DMS 273 (cell line): ENCODE measurements at regions not wholly inside any gene's neighbourhood (a gene's known extent, or its start where the extent isn't known, plus 50 kb on each side); places are given as distances from the start of the nearest gene placed in this dataset.
"Not testable (repeated sequence)": the region's sequence is repeated elsewhere in the genome, so short reads cannot be mapped to it uniquely, and the experiment has no call there.

Experiments used
- DNase-seq: peaks from one replicate; lab custom pipeline; 2025; ENCODE audit not compliant: unreplicated experiment; lab: John Stamatoyannopoulos, UW

DNA sequence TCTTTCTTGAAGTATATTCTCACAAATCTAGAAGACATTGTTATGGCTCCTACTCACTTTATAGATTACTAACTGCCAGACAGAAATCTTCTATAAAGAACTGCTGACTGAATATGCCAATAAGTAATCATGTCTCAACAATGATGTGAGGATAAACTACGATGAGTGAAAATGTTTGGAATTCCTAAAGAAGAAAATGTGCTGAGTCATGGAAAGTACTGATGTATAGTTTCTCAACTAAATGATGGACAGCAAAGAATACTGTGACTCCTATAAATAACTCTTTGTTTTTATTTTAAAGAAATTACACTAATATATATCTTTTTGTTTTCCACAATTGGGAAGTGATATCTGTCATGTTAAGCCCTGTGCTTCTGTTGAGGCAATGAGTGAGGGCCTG lies 232.9 kb downstream of the LNPK start:
- no peak for DNase-seq

DNA sequence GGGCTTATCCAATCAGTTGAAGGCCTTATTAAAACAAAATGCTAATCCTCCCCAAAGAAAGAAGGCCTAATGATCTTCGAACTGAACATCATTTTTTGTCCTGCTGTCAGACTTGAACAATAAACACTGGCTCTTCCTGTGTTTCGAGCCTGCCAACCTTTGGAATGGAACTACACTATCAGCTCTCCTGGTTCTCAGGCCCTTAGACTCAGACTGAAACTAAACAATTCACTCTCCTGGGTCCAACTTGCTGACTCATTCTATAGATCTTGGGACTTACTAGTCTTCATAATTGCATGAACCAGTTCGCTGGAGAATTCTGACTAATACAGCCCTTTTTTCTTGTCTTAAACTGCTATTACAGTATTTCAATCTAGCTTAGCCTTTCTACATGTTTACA lies 235.2 kb downstream of the LNPK start:
- DNase-seq = no peak

DNA sequence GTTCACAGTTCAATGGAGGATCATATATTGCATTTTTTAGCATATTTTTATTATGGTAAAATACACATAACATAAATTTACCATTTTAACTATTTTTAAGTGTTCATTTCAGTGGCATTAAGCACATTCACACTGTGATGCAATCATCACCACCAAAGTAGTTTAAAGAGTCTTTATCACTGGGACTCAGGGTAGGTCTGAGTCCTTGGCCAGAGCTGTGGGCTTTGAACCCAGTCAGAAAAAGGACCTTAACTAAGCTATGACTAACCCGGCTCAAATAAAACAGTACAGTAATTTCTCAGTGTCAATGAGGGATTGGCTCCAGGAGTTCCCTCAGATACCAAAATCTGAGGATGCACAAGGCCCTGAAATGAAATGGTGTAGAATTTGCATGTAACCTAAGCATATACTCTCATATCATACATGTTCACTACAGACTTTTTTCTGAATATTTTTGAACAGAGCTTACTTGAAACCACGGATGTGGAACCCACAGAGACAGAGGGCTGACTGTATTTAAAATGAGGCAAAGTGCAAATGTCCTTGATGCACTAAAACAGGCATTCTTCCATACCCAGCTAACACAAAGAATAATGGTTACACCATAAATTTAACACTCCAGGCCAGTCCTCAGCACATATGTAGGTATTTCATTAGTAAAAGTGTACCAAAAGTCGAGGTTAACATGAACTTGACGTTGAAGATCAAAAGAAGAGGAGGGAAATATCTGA lies 246.2 kb downstream of the LNPK start:
- DNase-seq = no peak

DNA sequence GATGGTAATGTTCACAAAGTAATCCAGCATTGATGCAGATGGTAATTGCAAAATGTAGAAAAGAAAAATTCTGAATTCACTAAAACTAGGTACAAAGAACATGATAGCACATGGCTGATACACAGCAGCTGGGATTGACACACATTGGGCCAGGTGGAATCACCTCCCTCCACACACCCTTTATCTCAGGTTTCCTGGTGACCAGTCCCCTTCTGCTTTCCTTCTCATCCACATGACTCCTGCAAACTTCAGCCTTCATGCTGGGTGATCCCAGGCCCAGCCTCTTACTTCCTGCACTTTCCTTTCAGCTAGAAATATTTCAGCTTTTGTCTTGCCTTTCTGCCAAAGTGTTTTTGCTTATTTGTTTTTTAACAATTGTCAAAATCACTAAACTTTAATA lies 246.9 kb downstream of the LNPK start:
- peak; percentile 49 for DNase-seq

DNA sequence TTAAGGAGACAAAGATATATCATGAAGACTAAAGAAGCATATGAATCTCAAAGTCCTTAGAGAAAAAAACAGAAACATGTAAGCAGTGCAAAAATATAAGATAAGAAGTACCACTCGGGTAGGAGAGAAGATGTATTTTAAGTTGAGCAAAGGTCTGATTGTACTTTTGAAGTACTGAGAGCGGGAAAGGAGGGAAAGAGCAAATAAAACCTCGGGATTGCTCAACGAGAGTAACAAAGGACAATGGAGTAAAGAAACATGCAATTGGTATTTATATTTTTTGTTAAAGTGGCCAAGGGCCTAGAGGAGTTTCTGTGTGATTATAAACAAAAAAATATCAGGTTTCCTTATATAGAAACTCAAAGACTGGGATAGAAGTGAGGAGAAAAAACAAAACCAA lies 251.9 kb downstream of the LNPK start:
- no peak for DNase-seq

DNA sequence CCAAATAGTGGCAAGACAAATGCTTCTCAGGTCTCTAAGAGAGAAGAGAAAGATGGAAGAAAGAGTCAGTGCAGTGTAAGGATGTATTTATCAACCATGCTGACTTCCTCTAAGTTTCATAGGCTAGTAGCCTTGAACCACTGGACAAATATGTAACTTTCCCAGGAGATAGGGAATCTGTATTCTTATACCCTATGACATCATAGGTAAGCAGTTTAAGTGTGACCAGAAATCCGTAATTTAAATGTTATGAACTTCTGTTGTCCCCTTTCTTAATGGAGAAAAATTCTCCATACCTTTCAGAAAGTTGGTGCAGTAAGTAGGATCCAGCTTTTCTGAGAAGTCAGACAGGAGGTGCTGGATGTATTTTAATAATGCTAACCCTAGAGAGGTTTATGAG lies 256.2 kb downstream of the LNPK start:
- no peak for DNase-seq

DNA sequence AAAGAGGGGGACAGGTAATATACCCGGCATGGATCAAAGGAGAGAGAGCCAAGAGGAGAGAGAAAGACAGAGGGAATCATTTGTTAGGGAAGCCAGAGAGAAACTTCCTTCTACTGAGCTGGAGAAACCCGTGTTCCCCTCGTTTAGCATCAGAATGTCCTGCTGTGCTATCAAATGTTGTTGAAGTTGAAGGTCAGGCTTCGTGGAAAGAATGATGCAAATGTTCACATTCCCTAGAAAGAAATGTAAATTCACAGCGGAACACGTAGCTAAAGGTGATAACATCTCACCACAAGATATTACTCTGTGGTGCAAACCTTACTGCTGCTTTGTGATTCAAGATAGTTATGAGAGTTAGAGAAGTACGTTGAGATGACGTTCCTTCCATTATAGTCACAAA lies 258.1 kb downstream of the LNPK start:
- DNase-seq = no peak

DNA sequence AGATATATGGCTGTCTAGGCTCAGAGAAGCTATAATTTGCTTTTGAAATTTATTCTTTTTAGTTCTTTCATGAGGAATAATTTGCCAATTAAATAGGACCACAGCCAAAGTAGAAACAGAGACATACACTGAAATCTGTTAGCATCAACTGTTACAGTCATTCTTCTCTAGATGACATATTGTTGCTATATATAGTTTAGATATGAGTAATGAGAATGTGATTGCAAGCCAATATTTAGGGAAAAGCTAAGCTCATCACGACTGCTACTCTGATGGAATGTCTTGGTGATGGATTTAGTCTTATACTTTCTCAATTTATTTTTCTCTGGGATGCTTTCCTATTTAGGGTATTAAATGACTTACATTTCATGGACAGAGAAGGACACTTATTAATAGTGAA lies 259.1 kb downstream of the LNPK start:
- no peak for DNase-seq

DNA sequence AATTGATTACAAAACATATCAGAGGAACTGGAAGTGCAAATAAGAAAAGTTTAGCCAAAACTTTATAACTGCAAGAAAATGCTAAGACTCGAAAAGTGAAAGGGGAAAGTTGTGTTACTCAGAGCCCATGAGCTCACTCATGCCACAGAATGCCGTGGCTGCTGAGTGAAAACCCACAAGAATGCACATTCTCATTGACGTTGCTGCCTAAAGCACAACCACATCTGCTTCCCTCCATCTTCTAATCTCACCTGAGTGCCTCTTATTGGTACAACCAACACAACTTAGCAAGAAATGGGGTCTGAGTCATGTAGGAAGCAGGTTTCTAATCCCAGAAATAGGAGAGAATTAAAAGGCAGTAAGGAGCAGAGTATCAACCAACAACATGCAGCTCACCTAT lies 259.7 kb downstream of the LNPK start:
- no peak for DNase-seq

DNA sequence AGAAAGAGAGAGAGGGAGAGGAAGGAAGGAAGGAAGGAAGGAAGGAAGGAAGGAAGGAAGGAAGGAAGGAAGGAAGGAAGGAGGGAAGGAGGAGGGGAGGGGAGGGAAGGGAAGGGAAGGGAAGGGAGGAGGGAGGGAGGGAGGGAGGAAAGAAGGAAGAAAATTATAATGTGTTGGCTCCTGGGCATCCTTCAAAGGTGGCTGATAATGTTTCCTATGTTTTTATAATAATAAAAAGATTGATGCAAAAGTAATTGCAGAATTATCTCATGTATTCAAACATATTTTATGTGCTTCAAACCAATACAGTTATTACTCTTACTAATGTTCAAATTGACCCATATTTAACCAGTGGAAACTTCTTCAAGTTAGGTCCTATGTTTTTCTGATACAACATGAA lies 260.9 kb downstream of the LNPK start:
- DNase-seq = no peak

DNA sequence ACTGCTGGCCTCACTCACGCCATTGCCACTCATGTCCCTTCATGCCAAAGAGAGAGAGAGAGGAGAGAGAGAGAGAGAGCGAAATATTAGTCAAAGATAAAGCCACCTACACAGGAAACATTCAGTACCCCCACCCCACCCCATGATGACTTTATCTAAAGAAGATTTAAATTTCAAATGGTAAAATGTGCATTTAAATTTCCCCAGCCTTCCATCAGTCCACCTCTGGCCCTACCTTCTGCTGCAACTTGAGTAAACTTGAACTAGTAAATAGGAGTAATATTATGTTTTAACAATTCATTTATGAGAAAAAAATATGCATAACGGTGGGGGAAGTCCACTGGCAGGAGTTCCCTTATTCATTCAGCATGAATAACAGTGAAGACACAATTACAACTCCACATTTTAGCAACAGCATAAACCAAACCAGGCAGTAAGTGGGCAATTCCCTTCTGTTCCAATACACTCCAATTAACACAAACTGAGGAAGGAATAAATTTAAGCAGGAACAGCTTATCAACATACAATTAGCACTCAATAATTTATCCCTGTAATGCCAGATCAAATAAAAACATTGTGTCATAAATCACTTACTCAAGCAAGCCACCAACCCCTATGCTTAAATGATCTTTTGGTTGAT lies 264.2 kb downstream of the LNPK start:
- DNase-seq = no peak

DNA sequence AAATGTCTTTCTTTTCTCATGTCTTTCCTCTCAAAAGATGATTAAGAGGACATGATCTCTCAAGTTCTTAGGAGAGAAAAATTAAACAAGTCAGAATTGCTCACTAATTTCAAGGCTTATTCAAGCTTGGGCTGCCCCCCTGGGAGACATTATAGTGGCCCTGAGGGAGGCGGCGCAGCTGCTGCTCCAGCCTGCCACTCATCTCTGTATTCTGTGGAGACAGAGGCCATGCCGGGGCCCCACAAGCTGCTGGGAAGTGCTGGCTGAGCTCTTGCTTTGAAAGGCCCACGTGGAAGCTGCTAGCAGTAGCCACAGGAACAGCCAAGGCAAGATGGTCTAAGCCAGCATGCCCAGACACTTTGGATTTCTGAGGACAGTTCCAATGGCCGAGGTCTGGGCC lies 267.4 kb downstream of the LNPK start:
- DNase-seq = peak; percentile 69

DNA sequence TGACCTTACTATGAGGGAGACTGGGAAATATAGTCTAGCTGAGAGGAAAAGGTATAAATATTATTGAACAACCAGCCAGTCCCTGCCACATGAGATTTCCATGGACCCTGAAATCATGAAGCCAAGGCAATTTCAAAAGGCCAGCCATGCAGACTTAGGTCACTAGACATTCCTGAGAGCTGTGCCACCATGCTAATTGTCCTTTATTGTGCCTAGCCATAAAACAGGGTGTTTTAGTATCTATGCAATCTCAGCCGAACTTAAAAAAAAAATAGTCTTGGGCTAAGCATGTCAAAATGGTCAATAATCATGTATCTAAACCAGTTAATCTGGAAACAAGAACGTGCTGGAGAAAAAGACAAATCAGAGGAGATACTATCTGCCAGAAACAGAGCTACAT lies 269.5 kb downstream of the LNPK start:
- DNase-seq = no peak

DNA sequence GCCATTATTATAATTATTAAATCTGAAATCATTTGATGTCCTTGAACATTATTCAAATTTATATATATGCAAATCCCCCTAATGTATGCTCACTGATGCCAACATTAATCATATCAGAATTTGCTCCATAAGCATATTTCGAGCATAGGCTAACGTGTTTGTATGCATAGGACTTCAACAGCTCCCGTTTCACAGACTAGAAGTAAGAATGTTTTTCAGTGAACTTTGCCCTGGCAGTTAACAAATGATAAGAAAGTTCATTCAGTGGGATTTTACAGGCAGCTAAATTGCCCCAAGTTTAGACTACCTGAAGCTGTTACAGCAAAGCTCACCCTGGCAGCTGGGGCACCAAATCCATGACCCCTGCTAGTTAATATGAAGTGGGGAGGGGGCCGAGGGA lies 272.0 kb downstream of the LNPK start:
- no peak for DNase-seq

DNA sequence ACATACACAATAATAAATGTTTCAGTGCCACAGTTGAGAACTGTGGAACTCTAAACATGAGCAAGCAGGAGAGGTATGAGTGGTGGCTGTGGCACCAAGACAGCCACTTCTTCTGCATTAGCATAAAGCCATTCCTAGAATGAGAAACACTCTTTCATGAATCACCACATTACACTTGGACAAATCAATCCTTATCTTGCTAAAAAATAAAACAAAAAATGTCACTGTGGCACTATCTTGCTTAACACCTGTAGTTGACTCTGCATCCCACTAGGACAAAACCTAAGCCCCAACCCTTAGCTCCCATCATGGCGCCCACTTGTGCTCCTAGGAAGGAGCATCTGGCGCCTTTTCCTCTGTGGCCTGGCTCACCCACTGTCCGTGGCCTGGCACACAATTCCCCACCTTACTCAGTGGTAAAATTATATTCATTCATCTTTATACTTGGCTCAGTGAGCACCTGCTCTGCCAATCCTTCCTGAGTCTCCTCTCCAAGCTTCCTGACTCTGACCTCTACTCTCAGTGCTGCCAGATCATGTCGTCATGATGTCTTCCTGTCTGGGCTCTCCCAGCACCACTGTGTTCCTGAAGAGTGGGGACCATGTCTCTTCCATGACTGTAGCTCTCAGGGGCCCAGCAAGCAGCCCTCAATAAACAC lies 272.9 kb downstream of the LNPK start:
- no peak for DNase-seq

DNA sequence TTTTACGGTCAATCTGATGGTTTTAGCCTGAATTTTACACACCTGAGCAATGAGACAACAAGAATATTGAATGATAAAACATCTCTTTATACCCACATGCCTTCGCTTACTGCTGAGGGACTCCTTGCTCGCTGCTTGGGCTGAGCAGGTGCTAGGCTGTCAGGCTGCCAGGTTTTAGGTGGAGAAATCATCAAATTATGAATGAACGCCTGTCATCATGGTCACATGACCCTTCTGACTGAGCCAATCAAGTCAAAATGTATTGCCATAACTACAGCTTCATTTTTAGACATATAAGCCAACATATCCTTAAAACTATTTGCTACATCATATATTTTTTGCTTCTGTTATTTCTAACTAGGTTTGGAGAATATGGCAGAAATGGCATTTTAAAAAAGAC lies 274.0 kb downstream of the LNPK start:
- DNase-seq = no peak

DNA sequence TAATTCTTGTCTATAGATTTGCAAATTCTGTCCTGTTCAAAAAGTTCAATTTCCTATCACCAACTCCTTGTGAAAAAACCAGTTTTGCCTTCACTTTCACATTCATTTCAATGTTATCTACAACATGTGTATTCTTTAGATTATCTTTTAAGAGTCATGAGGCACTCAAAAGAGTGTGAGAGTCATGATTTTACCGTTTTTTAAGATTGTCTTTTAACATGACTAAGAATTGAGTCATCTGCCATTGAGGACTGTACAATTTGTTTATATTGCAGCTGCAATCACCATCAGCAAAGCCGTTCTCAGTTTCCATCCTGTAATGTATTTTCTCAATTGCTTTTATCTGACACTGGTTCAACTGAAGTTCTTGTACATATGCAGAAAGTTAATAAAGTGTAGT lies 275.8 kb downstream of the LNPK start:
- no peak for DNase-seq

DNA sequence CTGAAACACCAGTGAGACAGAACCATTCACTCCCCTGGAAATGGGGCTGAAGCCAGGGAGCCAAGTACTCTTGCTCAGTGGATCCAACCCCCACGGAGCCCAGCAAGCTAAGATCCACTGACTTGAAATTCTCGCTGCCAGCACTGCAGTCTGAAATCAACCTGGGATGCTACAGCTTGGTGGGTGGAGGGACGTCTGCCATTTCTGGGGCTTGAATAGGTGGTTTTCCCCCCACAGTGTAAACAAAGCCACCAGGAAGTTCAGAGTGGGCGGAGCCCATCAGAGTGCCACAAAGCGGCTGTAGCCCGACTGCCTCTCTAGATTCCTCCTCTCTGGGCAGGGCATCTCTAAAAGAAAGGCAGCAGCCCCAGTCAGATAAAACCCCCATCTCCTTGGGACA lies 292.8 kb downstream of the LNPK start:
- DNase-seq = no peak

DNA sequence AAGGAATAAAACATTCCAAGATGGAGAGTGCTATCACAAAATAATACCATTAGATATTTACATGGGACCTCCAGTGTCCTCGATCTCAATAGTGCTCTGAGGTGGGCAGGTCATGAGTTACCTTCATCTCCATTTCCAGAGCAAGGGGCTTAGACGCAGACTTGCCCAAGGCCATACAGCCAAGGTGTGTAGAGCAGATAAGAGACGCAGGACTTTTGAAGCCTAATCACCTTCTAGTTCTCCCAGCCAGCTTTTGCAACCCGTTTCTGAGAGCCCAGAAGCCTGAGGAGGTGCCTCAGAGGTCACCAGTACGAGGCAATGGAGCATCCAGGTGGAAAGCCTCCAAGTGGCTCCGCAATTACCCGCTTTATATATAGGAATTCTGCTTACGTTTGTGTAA lies 294.7 kb downstream of the LNPK start:
- DNase-seq = no peak

DNA sequence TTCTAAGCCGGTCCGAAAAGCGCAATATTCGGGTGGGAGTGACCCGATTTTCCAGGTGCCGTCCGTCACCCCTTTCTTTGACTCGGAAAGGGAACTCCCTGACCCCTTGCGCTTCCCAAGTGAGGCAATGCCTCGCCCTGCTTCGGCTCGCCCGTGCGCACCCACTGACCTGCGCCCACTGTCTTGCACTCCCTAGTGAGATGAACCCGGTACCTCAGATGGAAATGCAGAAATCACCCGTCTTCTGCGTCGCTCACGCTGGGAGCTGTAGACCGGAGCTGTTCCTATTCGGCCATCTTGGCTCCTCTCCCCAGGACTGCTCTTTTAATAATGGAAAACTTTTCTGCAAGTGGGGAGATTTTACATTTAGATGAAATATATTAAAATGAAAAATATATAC lies 297.5 kb downstream of the LNPK start:
- DNase-seq = not testable (repeated sequence)

DNA sequence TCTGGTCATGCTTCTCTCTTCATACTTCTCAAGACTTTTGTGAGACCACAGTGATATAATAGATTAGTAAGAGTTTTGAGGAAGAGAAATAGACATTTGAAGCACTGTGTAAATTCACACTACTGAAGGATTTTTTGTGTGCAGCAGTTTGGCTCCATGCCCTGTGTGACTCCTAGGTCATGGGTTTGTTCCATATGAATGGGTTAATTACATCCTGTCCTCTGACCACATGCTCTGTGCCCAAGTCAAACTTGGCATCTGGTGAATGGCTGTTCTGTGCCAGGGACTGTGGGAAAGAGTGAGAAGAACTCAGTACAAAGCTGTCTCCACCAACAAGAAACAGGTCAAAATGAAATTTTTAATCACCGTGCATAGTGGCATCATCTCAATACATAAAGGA lies 304.0 kb downstream of the LNPK start:
- peak; percentile 53 for DNase-seq

DNA sequence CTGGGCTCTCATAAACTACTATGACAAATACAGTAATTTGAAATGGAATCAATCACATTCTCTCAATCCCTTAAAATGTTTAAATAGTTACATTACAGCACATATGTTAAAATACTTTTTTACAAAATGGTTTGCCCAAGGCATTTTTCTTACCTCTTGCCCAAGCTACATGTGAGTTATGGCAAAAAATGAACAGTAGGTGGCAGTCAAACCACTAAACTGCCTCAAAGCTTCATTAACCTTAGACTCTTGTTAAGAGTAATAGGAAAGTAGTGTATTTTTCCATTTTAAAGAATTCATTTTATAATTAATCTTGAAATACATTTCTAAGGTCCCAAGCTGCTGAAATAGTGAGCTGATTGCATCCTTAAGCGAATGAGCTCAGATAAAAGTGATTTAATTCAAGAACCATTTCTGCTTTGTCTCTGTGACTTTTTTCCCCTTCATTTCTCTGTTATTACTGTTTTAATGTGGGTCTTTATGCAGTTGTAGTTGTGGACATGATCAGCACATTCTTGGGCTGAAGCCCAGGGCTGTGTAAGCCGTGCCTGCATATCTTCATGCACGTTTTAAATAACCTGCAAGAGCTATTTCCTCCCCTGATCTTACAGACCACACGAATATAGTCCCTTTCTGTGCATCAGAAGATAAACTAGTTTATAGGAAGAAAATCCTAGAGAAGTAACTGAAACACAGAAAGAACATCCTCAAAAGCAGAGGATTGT lies 311.8 kb downstream of the LNPK start:
- DNase-seq = peak; percentile 84
